ENCODE measurements at regions not wholly inside any gene's neighbourhood (a gene's known extent, or its start where the extent isn't known, plus 50 kb on each side); places are given as distances from the start of the nearest gene placed in this dataset.

DNA sequence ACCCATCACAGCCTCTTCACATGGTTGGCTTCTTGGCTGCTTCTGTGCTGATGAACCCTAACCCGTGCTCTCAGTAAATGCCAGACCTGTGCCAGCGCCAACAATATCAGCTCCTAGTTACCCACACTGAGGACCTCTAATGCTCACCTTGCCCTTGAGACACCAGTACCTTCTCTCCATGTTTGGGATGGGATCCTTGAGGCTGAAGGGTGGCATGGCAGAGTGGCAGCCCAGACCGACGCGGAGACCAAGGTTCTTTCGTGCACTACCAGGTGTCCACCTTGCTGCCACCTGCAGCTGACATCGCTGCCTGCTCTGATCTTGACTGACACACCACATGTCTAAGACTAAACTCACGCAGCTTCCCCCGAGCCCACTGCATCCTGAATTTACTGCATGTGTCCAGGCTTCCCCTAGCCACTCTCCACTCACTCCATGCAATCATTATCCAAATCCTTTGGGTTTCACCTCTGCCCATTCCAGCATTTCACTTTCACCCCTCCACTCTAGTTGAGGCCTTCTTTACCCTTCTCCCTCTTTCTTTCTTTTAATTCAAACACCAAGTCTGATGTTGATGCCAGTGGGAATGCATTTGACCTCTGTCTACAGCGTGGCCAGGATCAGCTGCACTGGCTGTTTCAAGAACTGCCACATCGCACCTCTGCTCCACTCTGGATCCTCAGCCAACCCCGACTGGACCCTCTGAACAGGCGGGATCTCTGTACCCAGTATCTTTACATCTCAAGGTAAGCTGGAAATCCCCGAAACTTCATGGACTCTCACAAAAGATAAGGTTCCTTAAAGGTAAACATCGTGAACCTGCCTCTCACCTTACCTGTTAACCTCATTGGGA, 294.9 kb downstream of the GLRX3 start:
- H3K4me1 ChIP-seq (ENCODE audit: low read depth, poor library complexity, severe bottlenecking) = no peaks in the 10 kb centered on the region
- H3K4me2 ChIP-seq = no peak overlapping the region
- no peak overlapping the region for H3K4me3 ChIP-seq (IDR thresholded peaks at IDR 0.05; ENCODE audit: insufficient read depth, low read depth, low read length)
- no peak overlapping the region for H3K9ac ChIP-seq
- 0 out of 2 replicates have a peak, but pooled peaks cover 3% of the 10 kb centered on the region for H3K27me3 ChIP-seq (ENCODE audit: insufficient read depth, low read depth)
- no peaks in the 10 kb centered on the region for H3K79me2 ChIP-seq (ENCODE audit: insufficient read depth, low read depth)
- TF ChIP-seq, protein P1, sequence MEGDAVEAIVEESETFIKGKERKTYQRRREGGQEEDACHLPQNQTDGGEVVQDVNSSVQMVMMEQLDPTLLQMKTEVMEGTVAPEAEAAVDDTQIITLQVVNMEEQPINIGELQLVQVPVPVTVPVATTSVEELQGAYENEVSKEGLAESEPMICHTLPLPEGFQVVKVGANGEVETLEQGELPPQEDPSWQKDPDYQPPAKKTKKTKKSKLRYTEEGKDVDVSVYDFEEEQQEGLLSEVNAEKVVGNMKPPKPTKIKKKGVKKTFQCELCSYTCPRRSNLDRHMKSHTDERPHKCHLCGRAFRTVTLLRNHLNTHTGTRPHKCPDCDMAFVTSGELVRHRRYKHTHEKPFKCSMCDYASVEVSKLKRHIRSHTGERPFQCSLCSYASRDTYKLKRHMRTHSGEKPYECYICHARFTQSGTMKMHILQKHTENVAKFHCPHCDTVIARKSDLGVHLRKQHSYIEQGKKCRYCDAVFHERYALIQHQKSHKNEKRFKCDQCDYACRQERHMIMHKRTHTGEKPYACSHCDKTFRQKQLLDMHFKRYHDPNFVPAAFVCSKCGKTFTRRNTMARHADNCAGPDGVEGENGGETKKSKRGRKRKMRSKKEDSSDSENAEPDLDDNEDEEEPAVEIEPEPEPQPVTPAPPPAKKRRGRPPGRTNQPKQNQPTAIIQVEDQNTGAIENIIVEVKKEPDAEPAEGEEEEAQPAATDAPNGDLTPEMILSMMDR (conservative IDR thresholded peaks at IDR 0.05; ENCODE audit: low read depth, low read length) = no peak
- no peak overlapping the region for H3K27ac ChIP-seq
- H2AFZ ChIP-seq (ENCODE audit: low read depth) = no peak overlapping the region
- no peaks in the 10 kb centered on the region for H4K20me1 ChIP-seq (ENCODE audit: insufficient read depth)
- H3K36me3 ChIP-seq (ENCODE audit: insufficient read depth) = no peaks in the 10 kb centered on the region

DNA sequence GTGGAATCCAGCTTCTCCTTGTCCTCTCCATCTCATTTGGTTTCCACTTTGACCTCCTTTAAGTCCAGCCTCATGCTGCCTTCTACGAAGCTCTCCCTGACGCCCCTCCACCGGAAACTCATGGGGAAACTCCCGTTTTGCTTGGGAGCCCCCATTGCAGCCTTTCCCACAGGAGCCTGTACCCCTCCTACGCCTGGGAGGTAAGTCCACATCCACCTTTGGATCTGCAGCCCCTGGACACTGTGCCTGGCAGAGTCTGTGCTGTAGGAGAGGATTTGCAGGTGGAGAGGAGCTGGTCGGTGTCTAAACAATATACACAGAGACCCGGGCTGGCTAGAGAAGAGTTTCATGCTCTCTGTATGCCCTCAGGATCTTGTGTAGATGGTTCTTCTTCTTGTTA, 296.1 kb downstream of the GLRX3 start:
- Histone ChIP-seq H3K9ac (no peak overlapping the region), H3K4me1 (ENCODE audit: low read depth, poor library complexity, severe bottlenecking) (no peaks in the 10 kb centered on the region), H3K27me3 (ENCODE audit: insufficient read depth, low read depth) (0 out of 2 replicates have a peak, but pooled peaks cover 3% of the 10 kb centered on the region), H4K20me1 (ENCODE audit: insufficient read depth) (no peaks in the 10 kb centered on the region), H3K4me2 (no peak overlapping the region), H3K79me2 (ENCODE audit: insufficient read depth, low read depth) (no peaks in the 10 kb centered on the region), H3K4me3 (IDR thresholded peaks at IDR 0.05; ENCODE audit: insufficient read depth, low read depth, low read length) (no peak overlapping the region), H3K36me3 (ENCODE audit: insufficient read depth) (no peaks in the 10 kb centered on the region), H2AFZ (ENCODE audit: low read depth) (no peak overlapping the region), H3K27ac (no peak overlapping the region)
- TF ChIP-seq, protein P1 (conservative IDR thresholded peaks at IDR 0.05; ENCODE audit: low read depth, low read length) = no peak

DNA sequence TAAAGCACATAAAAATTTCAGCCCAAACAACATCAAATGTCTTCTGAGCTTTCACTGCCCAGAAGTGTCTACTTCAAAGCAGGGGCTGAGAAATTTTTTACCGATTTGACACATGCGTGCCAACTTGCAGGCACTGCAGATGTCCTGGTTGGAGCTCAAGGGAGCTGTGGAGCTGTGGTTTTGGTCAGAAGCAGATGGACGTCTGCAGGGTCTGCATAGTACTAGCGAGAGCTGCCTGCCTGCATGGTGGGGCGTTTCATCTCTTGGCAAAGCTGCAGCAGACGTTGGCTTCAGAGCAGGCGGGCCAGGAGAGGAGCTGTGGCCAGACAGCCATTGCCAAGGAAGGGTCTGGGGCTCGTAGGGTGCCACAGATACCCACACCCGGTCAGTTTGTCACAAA, 296.7 kb downstream of the GLRX3 start:
- Histone ChIP-seq H3K4me2 (no peak overlapping the region), H3K9ac (no peak overlapping the region), H3K36me3 (ENCODE audit: insufficient read depth) (no peaks in the 10 kb centered on the region), H3K79me2 (ENCODE audit: insufficient read depth, low read depth) (no peaks in the 10 kb centered on the region), H3K4me3 (IDR thresholded peaks at IDR 0.05; ENCODE audit: insufficient read depth, low read depth, low read length) (no peak overlapping the region), H3K4me1 (ENCODE audit: low read depth, poor library complexity, severe bottlenecking) (no peaks in the 10 kb centered on the region), H3K27me3 (ENCODE audit: insufficient read depth, low read depth) (0 out of 2 replicates have a peak, but pooled peaks cover 3% of the 10 kb centered on the region), H3K27ac (no peak overlapping the region), H4K20me1 (ENCODE audit: insufficient read depth) (no peaks in the 10 kb centered on the region), H2AFZ (ENCODE audit: low read depth) (no peak overlapping the region)
- TF ChIP-seq, protein P1 (conservative IDR thresholded peaks at IDR 0.05; ENCODE audit: low read depth, low read length) = no peak

DNA sequence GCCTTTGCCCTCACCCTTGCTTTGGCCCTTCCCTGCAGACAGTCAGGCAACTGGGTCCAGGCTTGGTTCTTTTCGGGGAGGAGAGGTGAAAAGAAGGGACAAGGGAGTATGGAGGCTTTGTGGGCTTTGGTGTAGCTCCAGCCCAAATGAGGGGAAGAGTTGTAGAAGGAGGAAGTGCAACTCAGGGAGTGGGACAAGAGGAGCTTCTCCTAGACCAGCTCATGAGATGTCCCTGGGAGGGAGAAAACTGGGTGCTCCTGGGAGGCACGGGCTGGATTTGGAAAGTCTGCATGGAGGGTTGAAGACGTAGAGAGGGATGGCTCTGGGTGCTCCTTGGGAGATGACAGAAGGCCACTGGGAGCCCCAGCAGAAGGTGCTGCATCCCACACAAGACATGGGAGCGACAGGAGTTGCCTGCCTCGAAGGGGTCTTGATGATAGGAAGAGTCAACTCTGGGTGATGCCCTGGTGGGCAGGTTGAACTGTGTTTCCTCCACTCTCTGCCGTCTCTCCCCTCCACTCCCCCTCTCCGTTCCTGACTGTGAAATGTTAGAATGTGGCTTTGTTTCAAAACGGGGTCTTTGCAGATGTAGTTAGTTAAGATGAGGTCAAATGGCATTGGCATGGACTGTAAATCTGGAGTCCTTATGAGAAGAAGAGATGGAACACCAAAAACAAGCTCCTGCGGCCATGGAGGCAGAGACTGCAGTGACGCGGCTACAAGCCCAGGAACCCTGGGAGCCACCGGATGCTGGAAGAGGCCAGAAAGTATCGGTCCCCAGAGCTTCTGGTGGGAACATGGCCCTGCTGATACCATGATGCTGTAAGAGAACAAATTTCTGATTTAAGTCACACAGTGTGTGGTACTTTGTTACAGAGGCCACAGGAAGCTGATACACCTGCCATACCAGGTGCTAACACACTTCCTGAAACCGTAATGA, 298.5 kb downstream of the GLRX3 start:
- Histone ChIP-seq H3K4me3 (IDR thresholded peaks at IDR 0.05; ENCODE audit: insufficient read depth, low read depth, low read length) (no peak overlapping the region), H3K27ac (no peak overlapping the region), H3K27me3 (ENCODE audit: insufficient read depth, low read depth) (no peaks in the 10 kb centered on the region), H3K79me2 (ENCODE audit: insufficient read depth, low read depth) (no peaks in the 10 kb centered on the region), H3K4me2 (no peak overlapping the region), H4K20me1 (ENCODE audit: insufficient read depth) (no peaks in the 10 kb centered on the region), H3K9ac (no peak overlapping the region), H3K4me1 (ENCODE audit: low read depth, poor library complexity, severe bottlenecking) (no peaks in the 10 kb centered on the region), H3K36me3 (ENCODE audit: insufficient read depth) (no peaks in the 10 kb centered on the region), H2AFZ (ENCODE audit: low read depth) (no peak overlapping the region)
- TF ChIP-seq, protein P1 (conservative IDR thresholded peaks at IDR 0.05; ENCODE audit: low read depth, low read length) = no peak

Data from KMS-11 (cell line).